Osteoblast (primary cell): ENCODE measurements at regions not wholly inside any gene's neighbourhood (a gene's known extent, or its start where the extent isn't known, plus 50 kb on each side); places are given as distances from the start of the nearest gene placed in this dataset.

Source experiments
- DNase-seq: peaks from one replicate; pipeline ENCODE4 v3.0.0; 2011; ENCODE audit warnings: low spot score, mixed read lengths; ENCODE audit not compliant: insufficient read length; ENCODE audit errors: missing footprints
- H2AFZ ChIP-seq: 2 replicates; pipeline ENCODE4 v1.6.0; 2011; ENCODE audit warnings: mild to moderate bottlenecking, low read length
- H3K27ac ChIP-seq: 2 replicates; pipeline ENCODE4 v1.5.1; 2011; ENCODE audit warnings: mild to moderate bottlenecking, low read depth, low read length, moderate library complexity
- H3K27me3 ChIP-seq: 2 replicates; pipeline ENCODE4 v1.6.0; 2012; ENCODE audit warnings: mild to moderate bottlenecking, control low read depth, inconsistent platforms, low read length, moderate library complexity; ENCODE audit not compliant: insufficient read depth
- H3K36me3 ChIP-seq: 2 replicates; pipeline ENCODE4 v1.5.1; 2011; ENCODE audit warnings: mild to moderate bottlenecking, low read length, control low read depth, moderate library complexity; ENCODE audit not compliant: insufficient read depth
- H3K4me1 ChIP-seq: 2 replicates; pipeline ENCODE4 v1.5.1; 2011; ENCODE audit warnings: mild to moderate bottlenecking, low read length, control low read depth, moderate library complexity; ENCODE audit not compliant: insufficient read depth
- H3K4me2 ChIP-seq: 2 replicates; pipeline ENCODE4 v1.6.0; 2011; ENCODE audit warnings: mild to moderate bottlenecking, low read length; ENCODE audit not compliant: insufficient read depth
- H3K4me3 ChIP-seq: fragments of 200-600 bp; sonication (generic); 3 replicates; pipeline ENCODE4 v1.5.1; 2012; ENCODE audit warnings: mild to moderate bottlenecking, low read length, inconsistent platforms; ENCODE audit not compliant: insufficient read depth
- H3K79me2 ChIP-seq: 2 replicates; pipeline ENCODE4 v1.6.0; 2012; ENCODE audit warnings: mild to moderate bottlenecking, low read length, control low read depth, inconsistent platforms; ENCODE audit not compliant: insufficient read depth
- H3K9me3 ChIP-seq: 2 replicates; pipeline ENCODE4 v1.5.1; 2011; ENCODE audit warnings: low read depth, low read length, control low read depth
- H4K20me1 ChIP-seq: 2 replicates; pipeline ENCODE4 v1.6.0; 2012; ENCODE audit warnings: mild to moderate bottlenecking, low read length, control low read depth; ENCODE audit not compliant: insufficient read depth
- TF ChIP-seq, protein P1 (sequence below): IDR thresholded peaks from 2 replicates; pipeline ENCODE4 v1.5.1; 2011; ENCODE audit warnings: mild to moderate bottlenecking, low read depth, low read length, moderate library complexity; ENCODE audit errors: extremely low read depth

DNA sequence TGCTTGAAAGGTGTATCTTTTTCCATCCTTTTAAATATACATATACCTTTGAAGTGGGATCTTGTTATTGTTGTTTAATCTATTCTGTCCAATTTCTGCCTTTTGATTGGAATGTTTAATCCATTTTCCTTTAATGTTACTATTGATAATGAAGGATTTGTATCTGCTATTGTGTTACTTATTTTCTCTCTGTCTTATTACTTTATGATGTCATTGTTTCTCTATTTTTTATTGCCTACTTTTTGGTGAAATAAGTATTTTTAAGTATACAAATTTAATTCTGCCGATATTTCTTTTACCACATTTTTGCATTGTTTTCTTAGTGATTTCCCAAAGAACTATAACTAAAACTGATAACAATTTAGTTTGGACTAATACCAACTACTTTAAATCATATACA is 121.8 kb downstream of the RASSF9 start:
- Histone ChIP-seq H3K27ac (no peak overlapping the region), H3K9me3 (no peaks in the 10 kb centered on the region), H3K4me3 (no peak overlapping the region), H3K79me2 (no peaks in the 10 kb centered on the region), H3K4me1 (no peaks in the 10 kb centered on the region), H3K27me3 (no peaks in the 10 kb centered on the region), H2AFZ (no peak overlapping the region), H3K36me3 (no peaks in the 10 kb centered on the region), H3K4me2 (no peak overlapping the region), H4K20me1 (no peaks in the 10 kb centered on the region)
- DNase-seq = no peak
- TF ChIP-seq, protein P1, sequence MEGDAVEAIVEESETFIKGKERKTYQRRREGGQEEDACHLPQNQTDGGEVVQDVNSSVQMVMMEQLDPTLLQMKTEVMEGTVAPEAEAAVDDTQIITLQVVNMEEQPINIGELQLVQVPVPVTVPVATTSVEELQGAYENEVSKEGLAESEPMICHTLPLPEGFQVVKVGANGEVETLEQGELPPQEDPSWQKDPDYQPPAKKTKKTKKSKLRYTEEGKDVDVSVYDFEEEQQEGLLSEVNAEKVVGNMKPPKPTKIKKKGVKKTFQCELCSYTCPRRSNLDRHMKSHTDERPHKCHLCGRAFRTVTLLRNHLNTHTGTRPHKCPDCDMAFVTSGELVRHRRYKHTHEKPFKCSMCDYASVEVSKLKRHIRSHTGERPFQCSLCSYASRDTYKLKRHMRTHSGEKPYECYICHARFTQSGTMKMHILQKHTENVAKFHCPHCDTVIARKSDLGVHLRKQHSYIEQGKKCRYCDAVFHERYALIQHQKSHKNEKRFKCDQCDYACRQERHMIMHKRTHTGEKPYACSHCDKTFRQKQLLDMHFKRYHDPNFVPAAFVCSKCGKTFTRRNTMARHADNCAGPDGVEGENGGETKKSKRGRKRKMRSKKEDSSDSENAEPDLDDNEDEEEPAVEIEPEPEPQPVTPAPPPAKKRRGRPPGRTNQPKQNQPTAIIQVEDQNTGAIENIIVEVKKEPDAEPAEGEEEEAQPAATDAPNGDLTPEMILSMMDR = no peak

DNA sequence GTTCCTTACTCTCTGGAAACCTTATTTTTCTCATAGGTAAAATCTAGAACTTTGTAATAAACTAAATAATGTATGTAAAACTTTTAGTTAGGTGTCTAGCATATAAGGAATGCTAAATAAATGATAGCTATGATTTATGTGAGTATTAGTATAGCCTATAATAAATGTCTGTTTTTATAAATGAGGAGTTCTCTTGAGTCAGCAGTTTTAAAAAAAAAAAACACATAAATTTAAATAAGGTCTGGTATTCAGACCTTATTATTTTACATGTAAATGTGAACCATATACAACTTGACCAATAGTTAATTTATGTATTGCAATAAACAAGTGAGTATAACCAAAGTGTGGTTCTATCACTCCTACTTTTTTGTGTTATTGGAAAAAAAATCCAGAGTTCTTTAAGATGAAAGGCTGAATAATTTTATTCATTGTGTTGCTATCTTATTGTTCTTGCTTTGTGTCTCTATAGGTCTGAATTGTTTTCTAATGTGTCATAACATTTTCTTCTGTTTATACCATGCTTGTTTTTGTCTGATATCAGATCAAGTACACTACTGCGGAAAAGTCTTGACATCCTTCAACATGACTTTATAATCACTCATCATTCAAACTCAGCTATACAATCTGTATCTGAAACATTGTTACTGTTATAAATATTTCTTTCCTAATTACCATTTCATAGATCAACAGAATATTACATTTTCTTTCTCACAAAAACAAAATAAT is 115.7 kb downstream of the RASSF9 start:
- Histone ChIP-seq H3K9me3 (no peaks in the 10 kb centered on the region), H3K4me2 (no peak overlapping the region), H2AFZ (no peak overlapping the region), H3K79me2 (no peaks in the 10 kb centered on the region), H3K36me3 (no peaks in the 10 kb centered on the region), H3K4me3 (no peak overlapping the region), H3K27me3 (no peaks in the 10 kb centered on the region), H4K20me1 (no peaks in the 10 kb centered on the region), H3K27ac (no peak overlapping the region), H3K4me1 (no peaks in the 10 kb centered on the region)
- no peak for DNase-seq
- TF ChIP-seq, protein P1 = no peak

DNA sequence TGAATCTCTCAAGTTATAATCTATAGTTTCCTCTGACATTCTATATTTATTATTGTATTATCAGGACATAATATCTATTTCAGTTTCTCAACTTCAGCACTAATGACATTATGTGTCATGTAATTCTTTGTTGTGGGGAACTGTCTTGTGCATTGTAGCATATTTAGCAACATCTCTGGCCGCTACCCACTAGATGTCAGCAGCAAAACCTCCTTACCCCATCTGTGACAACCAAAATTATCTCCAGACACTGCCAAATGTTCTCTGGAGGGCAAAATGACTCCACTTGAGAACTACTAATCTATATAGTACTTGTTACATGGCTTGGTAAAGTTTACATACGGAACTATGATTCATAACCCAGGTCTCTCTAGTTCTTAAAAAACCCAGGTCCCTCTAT is 110.2 kb downstream of the RASSF9 start:
- Histone ChIP-seq H3K4me1 (no peaks in the 10 kb centered on the region), H3K27ac (no peak overlapping the region), H3K4me3 (no peak overlapping the region), H3K27me3 (no peaks in the 10 kb centered on the region), H3K9me3 (no peaks in the 10 kb centered on the region), H3K79me2 (no peaks in the 10 kb centered on the region), H2AFZ (no peak overlapping the region), H4K20me1 (no peaks in the 10 kb centered on the region), H3K4me2 (no peak overlapping the region), H3K36me3 (no peaks in the 10 kb centered on the region)
- DNase-seq = no peak
- TF ChIP-seq, protein P1 = peak; percentile 14

DNA sequence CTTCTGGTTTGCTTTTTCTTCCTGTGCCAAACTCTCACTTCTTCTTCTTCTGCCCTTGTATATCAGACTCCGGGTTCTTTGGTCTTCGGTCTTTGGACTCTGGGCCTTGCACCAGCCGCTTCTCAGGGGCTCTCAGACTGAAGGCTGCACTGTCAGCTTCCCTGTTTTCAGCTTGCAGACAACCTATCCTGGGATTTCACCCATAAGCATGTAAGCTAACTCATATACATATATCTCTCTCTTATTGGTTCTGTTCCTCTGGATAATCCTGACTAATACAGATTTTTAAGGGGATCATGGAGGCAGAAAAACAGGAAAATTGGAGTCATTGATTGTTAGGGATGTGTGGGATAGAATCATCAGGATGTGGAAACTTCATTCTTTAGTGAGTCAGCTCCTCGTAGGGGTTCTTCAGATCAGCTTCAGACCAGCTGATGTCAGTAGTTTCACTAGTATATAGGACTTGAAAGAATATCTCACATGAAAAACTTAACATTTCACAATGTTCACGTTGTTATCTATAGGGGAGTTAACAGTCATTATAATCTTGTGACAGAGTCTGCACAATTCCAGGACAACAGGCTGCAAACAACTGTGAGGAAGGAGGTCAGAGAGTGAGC is 102.9 kb downstream of the RASSF9 start:
- H4K20me1 ChIP-seq = no peaks in the 10 kb centered on the region
- no peak overlapping the region for H3K27ac ChIP-seq
- H3K4me3 ChIP-seq = no peak overlapping the region
- H3K79me2 ChIP-seq = no peaks in the 10 kb centered on the region
- H3K4me2 ChIP-seq = peak overlapping the region; percentile 58
- TF ChIP-seq, protein P1 = no peak
- H3K36me3 ChIP-seq = no peaks in the 10 kb centered on the region
- no peaks in the 10 kb centered on the region for H3K9me3 ChIP-seq
- no peak for DNase-seq
- no peaks in the 10 kb centered on the region for H3K27me3 ChIP-seq
- H2AFZ ChIP-seq = peak overlapping the region; percentile 11
- H3K4me1 ChIP-seq = peaks cover 7% of the 10 kb centered on the region
